Brain microvascular endothelial cell (primary cell): ENCODE measurements at regions not wholly inside any gene's neighbourhood (a gene's known extent, or its start where the extent isn't known, plus 50 kb on each side); places are given as distances from the start of the nearest gene placed in this dataset.

Experiments
- DNase-seq: peaks from one replicate; pipeline ENCODE4 v3.0.0-alpha.2; 2020
- H3K27ac ChIP-seq: fragments of 250-450 bp; sonication (Bioruptor Pico); 2 replicates; pipeline ENCODE4 v1.5.1; 2020; ENCODE audit warnings: mild to moderate bottlenecking, moderate library complexity
- H3K27me3 ChIP-seq: fragments of 250-450 bp; sonication (Bioruptor Pico); replicated peaks from 2 replicates; pipeline ENCODE4 v1.5.1; 2020; ENCODE audit warnings: mild to moderate bottlenecking
- H3K36me3 ChIP-seq: fragments of 250-450 bp; sonication (Bioruptor Pico); replicated peaks from 2 replicates; pipeline ENCODE4 v1.5.1; 2020; ENCODE audit warnings: mild to moderate bottlenecking
- H3K4me3 ChIP-seq: 2 replicates; pipeline ENCODE4 v1.5.1; 2011; ENCODE audit warnings: low read depth, mild to moderate bottlenecking, control low read depth, low read length, moderate library complexity
- CTCF ChIP-seq: IDR thresholded peaks from 2 replicates; pipeline ENCODE4 v1.5.1; 2011; ENCODE audit warnings: low read depth, mild to moderate bottlenecking, moderate library complexity, low read length, control low read depth, inconsistent platforms; ENCODE audit errors: missing control alignments
- in situ Hi-C: cut with HindIII; loops from 2 replicates; pipeline ENCODE4 v1.10.0; 2017; ENCODE audit warnings: low sequenced_read_pairs, low pct_ligation_motif_present

DNA sequence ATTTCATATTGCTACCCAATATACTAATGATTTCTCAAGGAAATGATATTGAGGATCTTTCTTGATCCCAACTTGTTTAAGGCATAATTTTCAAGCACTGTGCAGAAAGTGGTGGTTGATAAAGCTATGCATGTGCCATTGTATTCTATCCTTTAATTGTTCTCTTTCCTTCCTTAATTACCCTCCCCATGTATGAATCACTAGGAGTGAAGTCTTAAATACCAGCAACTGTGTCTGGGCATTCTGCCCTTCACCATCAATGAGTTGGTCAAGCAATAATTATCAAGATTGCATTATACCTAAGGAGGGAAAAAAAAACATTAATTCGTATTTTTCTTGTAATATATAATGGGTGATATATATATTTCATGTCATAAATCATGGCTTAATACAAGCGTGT lies 111.8 kb upstream of the FRMPD4 start:
- Histone ChIP-seq H3K27ac (no peak overlapping the region), H3K4me3 (no peak overlapping the region), H3K27me3 (no peaks in the 10 kb centered on the region), H3K36me3 (no peaks in the 10 kb centered on the region)
- DNase-seq, result no peak
- in situ Hi-C loops, result no loop called here
- no peak for TF ChIP-seq CTCF

GRCh38 chrX:12032082-12032481 lies 106.2 kb upstream of the FRMPD4 start:
- Histone ChIP-seq H3K36me3 (no peaks in the 10 kb centered on the region), H3K27ac (no peak overlapping the region), H3K27me3 (no peaks in the 10 kb centered on the region), H3K4me3 (no peak overlapping the region)
- in situ Hi-C loops, result no loop called here
- no peak for DNase-seq
- no peak for TF ChIP-seq CTCF

- Histone ChIP-seq H3K27me3 (no peaks in the 10 kb centered on the region), H3K4me3 (no peak overlapping the region), H3K27ac (no peak overlapping the region), H3K36me3 (no peaks in the 10 kb centered on the region)
- no peak for DNase-seq
- no peak for TF ChIP-seq CTCF
- in situ Hi-C loops, result no loop called here
Measured at GRCh38 chrX:12034741-12035140, 103.5 kb upstream of the FRMPD4 start.

DNA sequence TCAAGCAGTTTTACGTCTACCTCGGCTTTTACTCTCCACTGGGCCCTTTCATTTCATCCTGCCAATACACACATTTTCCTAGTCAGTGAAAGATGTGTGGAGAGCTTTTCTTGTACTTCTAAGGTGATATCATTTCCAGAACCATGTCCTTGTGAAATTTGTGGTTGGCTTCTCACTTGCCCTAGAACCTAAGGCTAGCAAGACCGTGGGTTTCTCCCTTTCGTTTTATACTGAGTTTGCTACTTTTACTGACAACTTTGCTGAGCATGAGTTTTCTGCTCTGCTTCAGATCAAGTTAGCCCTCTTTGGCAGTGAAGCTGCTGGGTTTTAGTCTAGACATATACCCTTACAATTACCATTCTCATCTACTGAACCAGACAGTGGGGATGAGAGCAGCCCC lies 95.7 kb upstream of the FRMPD4 start:
- in situ Hi-C loops, result no loop called here
- no peak for TF ChIP-seq CTCF
- Histone ChIP-seq H3K36me3 (no peaks in the 10 kb centered on the region), H3K27ac (no peak overlapping the region), H3K27me3 (no peaks in the 10 kb centered on the region), H3K4me3 (no peak overlapping the region)
- DNase-seq, result no peak

DNA sequence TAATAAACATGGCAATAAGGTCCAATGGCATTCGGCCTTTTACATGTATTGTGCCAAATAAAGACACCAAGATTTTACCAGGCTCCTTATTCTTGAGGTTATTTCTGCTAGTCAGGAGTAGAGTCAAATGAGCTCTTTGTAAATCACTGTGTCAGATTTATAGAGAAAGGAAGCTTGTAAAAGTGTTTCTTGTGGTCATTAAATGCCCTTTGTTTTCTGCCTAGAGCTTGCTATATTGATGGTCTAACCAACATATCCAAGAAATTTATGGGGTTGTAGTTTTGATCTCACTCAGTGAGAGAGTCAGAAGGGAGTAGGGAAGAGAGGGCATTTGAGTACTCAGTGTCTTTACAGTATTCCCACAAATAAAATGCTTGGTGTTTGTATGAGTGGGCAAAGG lies 86.2 kb upstream of the FRMPD4 start:
- H3K27me3 ChIP-seq, result no peaks in the 10 kb centered on the region
- no peak for TF ChIP-seq CTCF
- in situ Hi-C loops, result no loop called here

GRCh38 chrX:12058087-12058486 lies 80.2 kb upstream of the FRMPD4 start:
- Histone ChIP-seq H3K4me3 (no peak overlapping the region), H3K36me3 (no peaks in the 10 kb centered on the region), H3K27me3 (no peaks in the 10 kb centered on the region), H3K27ac (no peak overlapping the region)
- in situ Hi-C loops, result no loop called here
- no peak for DNase-seq
- no peak for TF ChIP-seq CTCF

More for the DNA sequence above, 86.2 kb upstream of the FRMPD4 start:
- DNase-seq, result no peak
- Histone ChIP-seq H3K4me3 (no peak overlapping the region), H3K27ac (no peak overlapping the region), H3K36me3 (no peaks in the 10 kb centered on the region)
